ENCODE measurements at regions not wholly inside any gene's neighbourhood (a gene's known extent, or its start where the extent isn't known, plus 50 kb on each side); places are given as distances from the start of the nearest gene placed in this dataset.

DNA sequence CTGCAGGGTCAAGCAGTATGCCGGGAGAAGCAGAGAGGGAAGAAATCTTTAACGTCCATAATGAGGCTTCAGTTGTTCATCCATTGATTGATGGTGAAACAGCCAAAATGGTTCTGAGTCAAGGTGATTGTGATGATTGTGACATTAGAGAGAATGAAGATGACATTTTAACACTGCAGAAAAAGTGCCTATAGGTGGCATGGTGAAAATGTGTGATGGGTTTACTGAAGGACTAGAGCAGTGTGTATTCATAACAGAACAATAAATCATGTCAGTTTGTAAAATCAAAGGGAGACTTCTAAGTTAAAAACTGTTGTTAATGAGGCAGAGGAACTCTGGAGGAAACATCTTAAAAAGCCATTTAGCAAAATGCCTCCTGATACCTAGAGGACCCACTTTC is 57.7 kb upstream of the CAND1 start:
- peaks cover 0 to 7% (median 0%) of the 10 kb centered on the region in 9 donors for H3K27me3 ChIP-seq
- whole genome bisulfite sequencing, 4 donors, result 66 to 71% (median 69%) methylated on average over 2 of the region's 2 CpGs
- H3K4me3 ChIP-seq, result no peak overlapping the region
- TF ChIP-seq, protein P1, sequence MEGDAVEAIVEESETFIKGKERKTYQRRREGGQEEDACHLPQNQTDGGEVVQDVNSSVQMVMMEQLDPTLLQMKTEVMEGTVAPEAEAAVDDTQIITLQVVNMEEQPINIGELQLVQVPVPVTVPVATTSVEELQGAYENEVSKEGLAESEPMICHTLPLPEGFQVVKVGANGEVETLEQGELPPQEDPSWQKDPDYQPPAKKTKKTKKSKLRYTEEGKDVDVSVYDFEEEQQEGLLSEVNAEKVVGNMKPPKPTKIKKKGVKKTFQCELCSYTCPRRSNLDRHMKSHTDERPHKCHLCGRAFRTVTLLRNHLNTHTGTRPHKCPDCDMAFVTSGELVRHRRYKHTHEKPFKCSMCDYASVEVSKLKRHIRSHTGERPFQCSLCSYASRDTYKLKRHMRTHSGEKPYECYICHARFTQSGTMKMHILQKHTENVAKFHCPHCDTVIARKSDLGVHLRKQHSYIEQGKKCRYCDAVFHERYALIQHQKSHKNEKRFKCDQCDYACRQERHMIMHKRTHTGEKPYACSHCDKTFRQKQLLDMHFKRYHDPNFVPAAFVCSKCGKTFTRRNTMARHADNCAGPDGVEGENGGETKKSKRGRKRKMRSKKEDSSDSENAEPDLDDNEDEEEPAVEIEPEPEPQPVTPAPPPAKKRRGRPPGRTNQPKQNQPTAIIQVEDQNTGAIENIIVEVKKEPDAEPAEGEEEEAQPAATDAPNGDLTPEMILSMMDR (IDR thresholded peaks at IDR 0.05), result no peak
- TF ChIP-seq POLR2A (IDR thresholded peaks at IDR 0.05), result no peak
- no peak overlapping the region for H3K27ac ChIP-seq
- intact Hi-C loops (cut with DNase I), result loop anchor here in 1 of 10 donors (10.0 kb wide), 2 partner anchors 187 to 517 kb away; no protein-coding TSS in a partner anchor
- no peaks in the 10 kb centered on the region for H3K9me3 ChIP-seq
- peaks cover 0 to 3% (median 0%) of the 10 kb centered on the region in 12 donors for H3K4me1 ChIP-seq
- ATAC-seq (no peak), DNase-seq (no peak)
- H3K36me3 ChIP-seq, result no peaks in the 10 kb centered on the region

DNA sequence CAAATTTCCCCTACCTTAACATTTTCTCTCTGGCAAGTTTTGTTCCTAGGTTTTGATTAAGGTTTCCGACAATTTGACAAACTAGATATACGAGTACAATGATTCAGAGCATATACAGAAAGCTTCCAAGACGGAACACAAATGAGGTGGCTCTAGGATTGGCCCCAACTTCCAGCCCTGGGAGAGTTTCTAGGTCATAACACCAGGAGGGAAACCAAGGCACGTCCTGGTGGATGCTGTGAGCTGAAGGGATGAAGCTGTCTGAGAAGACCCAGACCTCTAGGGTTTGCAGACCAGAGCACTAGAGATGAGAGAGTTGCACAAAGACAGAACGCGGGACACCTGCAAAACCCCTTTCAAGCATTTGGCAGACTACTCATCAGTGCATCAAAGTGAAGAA is 51.5 kb upstream of the CAND1 start:
- no peaks in the 10 kb centered on the region for H3K9me3 ChIP-seq
- WGBS, 4 donors, result 77 to 81% (median 78%) methylated on average over 6 of the region's 6 CpGs
- TF ChIP-seq, protein P1 (IDR thresholded peaks at IDR 0.05), result no peak
- no peak for TF ChIP-seq POLR2A (IDR thresholded peaks at IDR 0.05)
- H3K4me1 ChIP-seq, result no peaks in the 10 kb centered on the region
- no peak overlapping the region for H3K4me3 ChIP-seq
- no peak overlapping the region for H3K27ac ChIP-seq
- DNase-seq, result no peak
- no peak for ATAC-seq
- no peaks in the 10 kb centered on the region for H3K36me3 ChIP-seq
- no peaks in the 10 kb centered on the region for H3K27me3 ChIP-seq
- intact Hi-C loops (cut with DNase I), result loop anchor here in 2 of 10 donors (5.0 to 10.0 kb wide), 3 partner anchors 190 to 523 kb away; no protein-coding TSS in a partner anchor
